Ramos (cell line): ENCODE measurements at regions not wholly inside any gene's neighbourhood (a gene's known extent, or its start where the extent isn't known, plus 50 kb on each side); places are given as distances from the start of the nearest gene placed in this dataset.

Experiments
- in situ Hi-C: fragments of 300-500 bp; cut with MboI; formaldehyde crosslinking; loops from one replicate; pipeline ENCODE4 v1.14.3; 2022; ENCODE audit warnings: low sequenced_read_pairs; ENCODE audit not compliant: unreplicated experiment

- in situ Hi-C loops = no loop called here
Measured at GRCh38 chr1:224504297-224505041, 69.9 kb upstream of the WDR26 start.

GRCh38 chr1:224505454-224506093 is 71.0 kb upstream of the WDR26 start:
- in situ Hi-C loops = no loop called here

- in situ Hi-C loops = no loop called here
Measured at GRCh38 chr1:224506141-224506814, 71.7 kb upstream of the WDR26 start.

GRCh38 chr1:224507771-224508523 is 73.3 kb upstream of the WDR26 start:
- in situ Hi-C loops = no loop called here

- in situ Hi-C loops = loop anchor here (10.0 kb wide), 1 partner anchor 345 kb away; no protein-coding TSS in a partner anchor
Measured at GRCh38 chr1:224509907-224510306, 75.3 kb upstream of the WDR26 start.

- in situ Hi-C loops = loop anchor here (10.0 kb wide), 1 partner anchor 344 kb away; no protein-coding TSS in a partner anchor
Measured at GRCh38 chr1:224510880-224511645, 76.5 kb upstream of the WDR26 start.

GRCh38 chr1:224512600-224513151 is 78.1 kb upstream of the WDR26 start:
- in situ Hi-C loops = loop anchor here (10.0 kb wide), 1 partner anchor 342 kb away; no protein-coding TSS in a partner anchor

GRCh38 chr1:224513383-224513782 is 78.8 kb upstream of the WDR26 start:
- in situ Hi-C loops = loop anchor here (10.0 kb wide), 1 partner anchor 341 kb away; no protein-coding TSS in a partner anchor

- in situ Hi-C loops = loop anchor here (10.0 kb wide), 1 partner anchor 341 kb away; no protein-coding TSS in a partner anchor
Measured at GRCh38 chr1:224513787-224514209, 79.2 kb upstream of the WDR26 start.

- in situ Hi-C loops = loop anchor here (10.0 kb wide), 1 partner anchor 338 kb away; no protein-coding TSS in a partner anchor
Measured at GRCh38 chr1:224517171-224517570, 82.6 kb upstream of the WDR26 start.

- in situ Hi-C loops = loop anchor here (10.0 kb wide), 1 partner anchor 336 kb away; no protein-coding TSS in a partner anchor
Measured at GRCh38 chr1:224518528-224518927, 83.9 kb upstream of the WDR26 start.

GRCh38 chr1:224519874-224520273 is 85.3 kb upstream of the WDR26 start:
- in situ Hi-C loops = loop anchor here (10.0 kb wide), 1 partner anchor 335 kb away; no protein-coding TSS in a partner anchor

- in situ Hi-C loops = no loop called here
Measured at GRCh38 chr1:224520808-224521207, 86.2 kb upstream of the WDR26 start.

- in situ Hi-C loops = no loop called here
Measured at GRCh38 chr1:224521904-224522734, 87.5 kb upstream of the WDR26 start.

GRCh38 chr1:224523676-224524075 is 89.1 kb upstream of the WDR26 start:
- in situ Hi-C loops = no loop called here

- in situ Hi-C loops = no loop called here
Measured at GRCh38 chr1:224524679-224525078, 90.1 kb upstream of the WDR26 start.

- in situ Hi-C loops = no loop called here
Measured at GRCh38 chr1:224525411-224526040, 90.6 kb upstream of the CNIH3 start.

- in situ Hi-C loops = no loop called here
Measured at GRCh38 chr1:224526771-224527170, 89.3 kb upstream of the CNIH3 start.
